A673 (cell line): ENCODE measurements at regions not wholly inside any gene's neighbourhood (a gene's known extent, or its start where the extent isn't known, plus 50 kb on each side); places are given as distances from the start of the nearest gene placed in this dataset.

Experiments
- EZH2 ChIP-seq: fragments of 200-600 bp; sonication (generic); IDR thresholded peaks from 2 replicates; pipeline ENCODE4 v1.6.1; 2017; ENCODE audit warnings: borderline replicate concordance, low read depth, mild to moderate bottlenecking, mixed read lengths, antibody characterized with exemption, low read length; ENCODE audit not compliant: poor library complexity, severe bottlenecking
- TF ChIP-seq, protein P1 (sequence below): fragments of 300-800, 200-600 bp; sonication (generic); conservative IDR thresholded peaks from 2 replicates; pipeline ENCODE4 v1.5.1; 2017; ENCODE audit warnings: low read depth, mild to moderate bottlenecking, antibody characterized with exemption, low read length, moderate library complexity, mixed read lengths

- TF ChIP-seq, protein P1, sequence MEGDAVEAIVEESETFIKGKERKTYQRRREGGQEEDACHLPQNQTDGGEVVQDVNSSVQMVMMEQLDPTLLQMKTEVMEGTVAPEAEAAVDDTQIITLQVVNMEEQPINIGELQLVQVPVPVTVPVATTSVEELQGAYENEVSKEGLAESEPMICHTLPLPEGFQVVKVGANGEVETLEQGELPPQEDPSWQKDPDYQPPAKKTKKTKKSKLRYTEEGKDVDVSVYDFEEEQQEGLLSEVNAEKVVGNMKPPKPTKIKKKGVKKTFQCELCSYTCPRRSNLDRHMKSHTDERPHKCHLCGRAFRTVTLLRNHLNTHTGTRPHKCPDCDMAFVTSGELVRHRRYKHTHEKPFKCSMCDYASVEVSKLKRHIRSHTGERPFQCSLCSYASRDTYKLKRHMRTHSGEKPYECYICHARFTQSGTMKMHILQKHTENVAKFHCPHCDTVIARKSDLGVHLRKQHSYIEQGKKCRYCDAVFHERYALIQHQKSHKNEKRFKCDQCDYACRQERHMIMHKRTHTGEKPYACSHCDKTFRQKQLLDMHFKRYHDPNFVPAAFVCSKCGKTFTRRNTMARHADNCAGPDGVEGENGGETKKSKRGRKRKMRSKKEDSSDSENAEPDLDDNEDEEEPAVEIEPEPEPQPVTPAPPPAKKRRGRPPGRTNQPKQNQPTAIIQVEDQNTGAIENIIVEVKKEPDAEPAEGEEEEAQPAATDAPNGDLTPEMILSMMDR = no peak
- TF ChIP-seq EZH2 = no peak
These were observed 160.5 kb upstream of the UMPS start for GRCh38 chr3:124569761-124570160.
